ENCODE measurements at regions not wholly inside any gene's neighbourhood (a gene's known extent, or its start where the extent isn't known, plus 50 kb on each side); places are given as distances from the start of the nearest gene placed in this dataset.
"Not testable (repeated sequence)": the region's sequence is repeated elsewhere in the genome, so short reads cannot be mapped to it uniquely, and the experiment has no call there.

DNA sequence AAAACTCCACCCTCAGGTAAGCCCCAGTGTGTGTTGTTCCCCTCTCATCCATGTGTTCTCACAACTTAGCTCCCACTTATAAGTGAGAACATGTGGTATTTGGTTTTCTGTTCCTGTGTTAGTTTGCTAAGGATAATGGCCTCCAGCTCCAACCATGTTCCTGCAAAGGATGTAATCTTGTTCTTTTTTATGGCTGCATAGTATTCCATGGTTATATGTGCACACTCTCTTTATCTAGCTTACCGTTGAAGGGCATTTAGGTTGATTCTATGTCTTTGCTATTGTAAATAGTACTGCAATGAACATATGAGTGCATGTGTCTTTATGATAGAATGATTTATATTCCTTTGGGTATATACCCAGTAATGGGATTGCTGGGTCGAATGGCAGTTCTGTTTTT, 124.4 kb upstream of the RANBP3L start:
- TF ChIP-seq, protein P1, sequence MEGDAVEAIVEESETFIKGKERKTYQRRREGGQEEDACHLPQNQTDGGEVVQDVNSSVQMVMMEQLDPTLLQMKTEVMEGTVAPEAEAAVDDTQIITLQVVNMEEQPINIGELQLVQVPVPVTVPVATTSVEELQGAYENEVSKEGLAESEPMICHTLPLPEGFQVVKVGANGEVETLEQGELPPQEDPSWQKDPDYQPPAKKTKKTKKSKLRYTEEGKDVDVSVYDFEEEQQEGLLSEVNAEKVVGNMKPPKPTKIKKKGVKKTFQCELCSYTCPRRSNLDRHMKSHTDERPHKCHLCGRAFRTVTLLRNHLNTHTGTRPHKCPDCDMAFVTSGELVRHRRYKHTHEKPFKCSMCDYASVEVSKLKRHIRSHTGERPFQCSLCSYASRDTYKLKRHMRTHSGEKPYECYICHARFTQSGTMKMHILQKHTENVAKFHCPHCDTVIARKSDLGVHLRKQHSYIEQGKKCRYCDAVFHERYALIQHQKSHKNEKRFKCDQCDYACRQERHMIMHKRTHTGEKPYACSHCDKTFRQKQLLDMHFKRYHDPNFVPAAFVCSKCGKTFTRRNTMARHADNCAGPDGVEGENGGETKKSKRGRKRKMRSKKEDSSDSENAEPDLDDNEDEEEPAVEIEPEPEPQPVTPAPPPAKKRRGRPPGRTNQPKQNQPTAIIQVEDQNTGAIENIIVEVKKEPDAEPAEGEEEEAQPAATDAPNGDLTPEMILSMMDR (IDR thresholded peaks at IDR 0.05 in 2 of 3, conservative IDR thresholded peaks at IDR 0.05 in 1 of 3; ENCODE audit: borderline replicate concordance in 1 of 3, insufficient read depth in 1 of 3, low read depth in 2 of 3, low read length in 2 of 3), result not testable (repeated sequence)
- TF ChIP-seq JUND (IDR thresholded peaks at IDR 0.05); EZH2 (IDR thresholded peaks at IDR 0.05); POLR2AphosphoS5 (IDR thresholded peaks at IDR 0.05; ENCODE audit: low read depth, low read length); ZNF274 (IDR thresholded peaks at IDR 0.05; ENCODE audit: low read depth, low read length); POLR2A (IDR thresholded peaks at IDR 0.05; ENCODE audit: borderline replicate concordance, extremely low read depth, insufficient read depth, insufficient read length); ELF1 (IDR thresholded peaks at IDR 0.05; ENCODE audit: borderline replicate concordance, low read depth); RAD21 (IDR thresholded peaks at IDR 0.05; ENCODE audit: low read depth); SIN3A (IDR thresholded peaks at IDR 0.05; ENCODE audit: low read depth); FOSL1 (IDR thresholded peaks at IDR 0.05; ENCODE audit: low read depth); EZH2phosphoT487 (IDR thresholded peaks at IDR 0.05; ENCODE audit: borderline replicate concordance): not testable (repeated sequence)
- TF ChIP-seq, protein P2, sequence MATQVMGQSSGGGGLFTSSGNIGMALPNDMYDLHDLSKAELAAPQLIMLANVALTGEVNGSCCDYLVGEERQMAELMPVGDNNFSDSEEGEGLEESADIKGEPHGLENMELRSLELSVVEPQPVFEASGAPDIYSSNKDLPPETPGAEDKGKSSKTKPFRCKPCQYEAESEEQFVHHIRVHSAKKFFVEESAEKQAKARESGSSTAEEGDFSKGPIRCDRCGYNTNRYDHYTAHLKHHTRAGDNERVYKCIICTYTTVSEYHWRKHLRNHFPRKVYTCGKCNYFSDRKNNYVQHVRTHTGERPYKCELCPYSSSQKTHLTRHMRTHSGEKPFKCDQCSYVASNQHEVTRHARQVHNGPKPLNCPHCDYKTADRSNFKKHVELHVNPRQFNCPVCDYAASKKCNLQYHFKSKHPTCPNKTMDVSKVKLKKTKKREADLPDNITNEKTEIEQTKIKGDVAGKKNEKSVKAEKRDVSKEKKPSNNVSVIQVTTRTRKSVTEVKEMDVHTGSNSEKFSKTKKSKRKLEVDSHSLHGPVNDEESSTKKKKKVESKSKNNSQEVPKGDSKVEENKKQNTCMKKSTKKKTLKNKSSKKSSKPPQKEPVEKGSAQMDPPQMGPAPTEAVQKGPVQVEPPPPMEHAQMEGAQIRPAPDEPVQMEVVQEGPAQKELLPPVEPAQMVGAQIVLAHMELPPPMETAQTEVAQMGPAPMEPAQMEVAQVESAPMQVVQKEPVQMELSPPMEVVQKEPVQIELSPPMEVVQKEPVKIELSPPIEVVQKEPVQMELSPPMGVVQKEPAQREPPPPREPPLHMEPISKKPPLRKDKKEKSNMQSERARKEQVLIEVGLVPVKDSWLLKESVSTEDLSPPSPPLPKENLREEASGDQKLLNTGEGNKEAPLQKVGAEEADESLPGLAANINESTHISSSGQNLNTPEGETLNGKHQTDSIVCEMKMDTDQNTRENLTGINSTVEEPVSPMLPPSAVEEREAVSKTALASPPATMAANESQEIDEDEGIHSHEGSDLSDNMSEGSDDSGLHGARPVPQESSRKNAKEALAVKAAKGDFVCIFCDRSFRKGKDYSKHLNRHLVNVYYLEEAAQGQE (IDR thresholded peaks at IDR 0.05; ENCODE audit: low read depth), result not testable (repeated sequence)
- TF ChIP-seq, protein P3, sequence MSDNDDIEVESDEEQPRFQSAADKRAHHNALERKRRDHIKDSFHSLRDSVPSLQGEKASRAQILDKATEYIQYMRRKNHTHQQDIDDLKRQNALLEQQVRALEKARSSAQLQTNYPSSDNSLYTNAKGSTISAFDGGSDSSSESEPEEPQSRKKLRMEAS (IDR thresholded peaks at IDR 0.05), result not testable (repeated sequence)

Measured in HCT116 (cell line).